ENCODE measurements at regions not wholly inside any gene's neighbourhood (a gene's known extent, or its start where the extent isn't known, plus 50 kb on each side); places are given as distances from the start of the nearest gene placed in this dataset.

DNA sequence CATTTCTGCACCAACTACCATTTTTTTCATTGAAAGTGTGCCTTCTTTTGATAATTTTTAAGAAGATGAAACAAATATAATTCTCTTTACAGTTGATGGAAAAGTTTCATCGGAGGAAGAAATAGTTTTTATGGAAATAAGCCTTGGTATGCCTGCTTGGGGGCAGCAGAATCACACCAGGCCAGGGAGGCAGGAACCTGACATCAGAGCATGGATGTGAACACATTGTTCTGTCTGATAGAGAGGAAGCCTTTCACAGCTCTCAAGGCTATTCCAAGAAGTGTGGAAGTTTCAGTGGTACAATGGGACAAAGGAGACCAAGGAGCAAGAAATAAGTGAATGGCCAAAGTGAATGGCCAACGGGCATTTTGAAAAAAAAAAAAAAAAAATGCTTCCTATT, 162.2 kb upstream of the KCNK2 start:
- H2BK5ac ChIP-seq (ENCODE audit: low read depth, low read length), result no peak overlapping the region
- H4K5ac ChIP-seq (ENCODE audit: insufficient read length, low read depth, low read length), result no peak overlapping the region
- no peak overlapping the region for H3K27ac ChIP-seq (ENCODE audit: low read depth, low read length)
- H3K36me3 ChIP-seq (ENCODE audit: control insufficient read depth in 2 of 4, insufficient read depth in 4 of 4, low read length in 3 of 4), result no peaks in the 10 kb centered on the region
- no peaks in the 10 kb centered on the region for H3K79me2 ChIP-seq (ENCODE audit: control insufficient read depth in 1 of 2, insufficient read depth in 2 of 2, low read length in 2 of 2)
- no peak overlapping the region for H3K4me3 ChIP-seq (ENCODE audit: extremely low read depth in 1 of 4, insufficient read depth in 2 of 4, low read depth in 3 of 4, low read length in 4 of 4)
- no peak overlapping the region for H3K56ac ChIP-seq (replicated peaks; ENCODE audit: insufficient read length, low read depth, low read length)
- FAIRE-seq (no peak), DNase-seq (ENCODE audit: low read depth in 1 of 2, low spot score in 2 of 2) (no peak)
- no peaks in the 10 kb centered on the region for H3K79me1 ChIP-seq (ENCODE audit: low read depth, low read length)
- H3K23me2 ChIP-seq (ENCODE audit: low read depth, low read length), result no peaks in the 10 kb centered on the region
- no peak overlapping the region for H3K14ac ChIP-seq (ENCODE audit: insufficient read length)
- ChIA-PET POLR2A (ENCODE audit: partially characterized antibody) (no interaction called here), CTCF (ENCODE audit: partially characterized antibody) (interaction anchor here (0.5 to 1.7 kb wide), 5 partner anchors 23 to 776 kb away, joined by 3 to 5 read pairs (median 3); no protein-coding TSS in a partner anchor)
- no peak overlapping the region for H2BK120ac ChIP-seq (replicated peaks; ENCODE audit: low read depth, low read length)
- H2BK15ac ChIP-seq (ENCODE audit: low read length), result 0 out of 2 replicates have a peak overlapping the region, but pooled peaks have one; percentile 41
- no peaks in the 10 kb centered on the region for H3K27me3 ChIP-seq (replicated peaks in 1 of 4; ENCODE audit: control insufficient read depth in 3 of 4, extremely low read depth in 1 of 4, insufficient read depth in 3 of 4, low read length in 3 of 4)
- H4K91ac ChIP-seq (replicated peaks; ENCODE audit: insufficient read length, low read length), result no peak overlapping the region
- H3K4ac ChIP-seq (replicated peaks; ENCODE audit: insufficient read length, low read depth, low read length), result no peak overlapping the region
- H3K9me3 ChIP-seq (ENCODE audit: insufficient read depth in 2 of 2, low read depth in 1 of 2, low read length in 1 of 2), result no peaks in the 10 kb centered on the region
- no peak overlapping the region for H2AFZ ChIP-seq (ENCODE audit: low read length)
- no peak overlapping the region for H3K4me2 ChIP-seq (ENCODE audit: insufficient read depth in 1 of 2, low read depth in 2 of 2, low read length in 2 of 2)
- WGBS, 2 experiments (ENCODE audit: extremely low coverage in 1 of 2, insufficient coverage in 1 of 2, insufficient read length in 1 of 2, insufficient replicate concordance in 2 of 2, low coverage in 1 of 2, low lambda C conversion rate in 2 of 2, missing lambda C conversion rate in 1 of 2), result 90% methylated on average over 2 of the region's 2 CpGs; no CpG with 5 or more reads in 1 of the 2 experiments
- H4K8ac ChIP-seq (ENCODE audit: extremely low read depth, insufficient read depth, low read length), result no peak overlapping the region
- H2AK5ac ChIP-seq (ENCODE audit: low read depth, low read length), result no peak overlapping the region
- H3K4me1 ChIP-seq (replicated peaks in 1 of 4; ENCODE audit: control insufficient read depth in 3 of 4, insufficient read depth in 4 of 4, low read length in 3 of 4), result no peaks in the 10 kb centered on the region
- H3K23ac ChIP-seq (ENCODE audit: insufficient read length), result no peak overlapping the region
- no peak overlapping the region for H2BK12ac ChIP-seq (ENCODE audit: low read depth, low read length)
- H3K9ac ChIP-seq (replicated peaks in 1 of 4; ENCODE audit: extremely low read depth in 1 of 4, low read depth in 3 of 4, low read length in 3 of 4), result no peak overlapping the region
- TF ChIP-seq KDM5A (IDR thresholded peaks at IDR 0.05; ENCODE audit: low read length), result no peak
- no peak for TF ChIP-seq TEAD4 (IDR thresholded peaks at IDR 0.05; ENCODE audit: low read depth, low read length)
- no peak for TF ChIP-seq KDM4A (IDR thresholded peaks at IDR 0.05; ENCODE audit: low read depth, low read length, severe bottlenecking)
- no peak for TF ChIP-seq FOSL1 (IDR thresholded peaks at IDR 0.05; ENCODE audit: insufficient read depth, low read depth, low read length)
- H4K20me1 ChIP-seq (replicated peaks in 1 of 2; ENCODE audit: control insufficient read depth in 1 of 2, insufficient read depth in 2 of 2, low read length in 2 of 2), result no peaks in the 10 kb centered on the region
- no peak overlapping the region for H2BK20ac ChIP-seq (ENCODE audit: low read length)
- H3K18ac ChIP-seq (ENCODE audit: extremely low read depth, low read length), result no peak overlapping the region
